Suprapubic skin (tissue), 4 donors: ENCODE measurements at regions not wholly inside any gene's neighbourhood (a gene's known extent, or its start where the extent isn't known, plus 50 kb on each side); places are given as distances from the start of the nearest gene placed in this dataset.

Source experiments
- DNase-seq, 2 donors: peaks; one replicate each; pipeline ENCODE4 v3.0.0-alpha.2; 2019; ENCODE audit warnings: low spot score in 2 of 2
- H3K27ac ChIP-seq: fragments of 200-600 bp; sonication (generic); one replicate; pipeline ENCODE4 v1.5.1; 2019
- H3K27me3 ChIP-seq: fragments of 200-600 bp; sonication (generic); one replicate; pipeline ENCODE4 v1.5.1; 2019
- H3K36me3 ChIP-seq: fragments of 200-600 bp; sonication (generic); one replicate; pipeline ENCODE4 v1.5.1; 2019
- H3K4me1 ChIP-seq: fragments of 200-600 bp; sonication (generic); one replicate; pipeline ENCODE4 v1.5.1; 2019
- H3K4me3 ChIP-seq: fragments of 200-600 bp; sonication (generic); one replicate; pipeline ENCODE4 v1.5.1; 2019; ENCODE audit warnings: mild to moderate bottlenecking
- H3K9me3 ChIP-seq: fragments of 200-600 bp; sonication (generic); one replicate; pipeline ENCODE4 v1.5.1; 2019
- EP300 ChIP-seq: sonication (generic); formaldehyde crosslinking; IDR thresholded peaks from one replicate; pipeline ENCODE4 v1.6.1; 2017; ENCODE audit warnings: antibody characterized with exemption
- POLR2A ChIP-seq, 2 donors: fragments of 450-650 bp; IDR thresholded peaks; one replicate each; pipeline ENCODE4 v1.6.1; 2017; ENCODE audit warnings: antibody characterized with exemption in 2 of 2, mild to moderate bottlenecking in 2 of 2, moderate library complexity in 2 of 2
- POLR2AphosphoS5 ChIP-seq, 3 donors: sonication (generic); formaldehyde crosslinking; IDR thresholded peaks; one replicate each; pipeline ENCODE4 v1.6.1; 2017; ENCODE audit warnings: antibody characterized with exemption in 3 of 3
- WGBS: methylation state at CpG from one replicate; pipeline ENCODE4 v1.1.5; 2018; 5-methylcytosine and 5-hydroxymethylcytosine counted together
- TF ChIP-seq, protein P1 (sequence below), 2 donors: fragments of 200-600 bp in 1 of 2; fragments of 450-650 bp in 1 of 2; sonication (generic) in 1 of 2; IDR thresholded peaks; one replicate each; pipeline ENCODE4 v1.5.1; 2016 to 2019; ENCODE audit warnings: antibody characterized with exemption in 2 of 2, mild to moderate bottlenecking in 1 of 2, moderate library complexity in 1 of 2

DNA sequence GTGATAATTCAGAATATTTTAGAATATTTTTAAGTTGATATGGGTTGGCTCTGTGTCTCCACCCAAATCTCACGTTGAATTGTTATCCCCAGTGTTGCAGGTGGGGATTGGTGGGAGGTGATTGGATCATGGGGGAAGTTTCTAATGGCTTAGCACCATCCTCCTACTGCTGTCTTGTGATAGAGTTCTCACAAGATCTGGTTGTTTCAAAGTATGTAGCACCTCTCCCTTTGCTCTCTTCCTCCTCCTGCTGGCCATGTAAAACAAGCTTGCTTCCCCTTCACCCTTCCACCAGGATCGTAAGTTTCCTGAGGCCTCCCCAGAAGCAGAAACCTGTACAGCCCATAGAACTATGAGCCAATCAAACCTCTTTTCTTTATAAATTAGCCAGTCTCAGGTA, 214.6 kb upstream of the C9orf72 start:
- Histone ChIP-seq H3K4me1 (no peaks in the 10 kb centered on the region), H3K36me3 (no peaks in the 10 kb centered on the region), H3K27me3 (no peaks in the 10 kb centered on the region), H3K27ac (no peak overlapping the region), H3K4me3 (no peak overlapping the region), H3K9me3 (no peaks in the 10 kb centered on the region)
- TF ChIP-seq, protein P1, sequence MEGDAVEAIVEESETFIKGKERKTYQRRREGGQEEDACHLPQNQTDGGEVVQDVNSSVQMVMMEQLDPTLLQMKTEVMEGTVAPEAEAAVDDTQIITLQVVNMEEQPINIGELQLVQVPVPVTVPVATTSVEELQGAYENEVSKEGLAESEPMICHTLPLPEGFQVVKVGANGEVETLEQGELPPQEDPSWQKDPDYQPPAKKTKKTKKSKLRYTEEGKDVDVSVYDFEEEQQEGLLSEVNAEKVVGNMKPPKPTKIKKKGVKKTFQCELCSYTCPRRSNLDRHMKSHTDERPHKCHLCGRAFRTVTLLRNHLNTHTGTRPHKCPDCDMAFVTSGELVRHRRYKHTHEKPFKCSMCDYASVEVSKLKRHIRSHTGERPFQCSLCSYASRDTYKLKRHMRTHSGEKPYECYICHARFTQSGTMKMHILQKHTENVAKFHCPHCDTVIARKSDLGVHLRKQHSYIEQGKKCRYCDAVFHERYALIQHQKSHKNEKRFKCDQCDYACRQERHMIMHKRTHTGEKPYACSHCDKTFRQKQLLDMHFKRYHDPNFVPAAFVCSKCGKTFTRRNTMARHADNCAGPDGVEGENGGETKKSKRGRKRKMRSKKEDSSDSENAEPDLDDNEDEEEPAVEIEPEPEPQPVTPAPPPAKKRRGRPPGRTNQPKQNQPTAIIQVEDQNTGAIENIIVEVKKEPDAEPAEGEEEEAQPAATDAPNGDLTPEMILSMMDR (IDR thresholded peaks at IDR 0.05) = no peak
- TF ChIP-seq EP300 (no peak), POLR2A (IDR thresholded peaks at IDR 0.05) (no peak), POLR2AphosphoS5 (IDR thresholded peaks at IDR 0.05) (no peak)
- no peak for DNase-seq
- 60% methylated on average over 2 of the region's 2 CpGs for WGBS

DNA sequence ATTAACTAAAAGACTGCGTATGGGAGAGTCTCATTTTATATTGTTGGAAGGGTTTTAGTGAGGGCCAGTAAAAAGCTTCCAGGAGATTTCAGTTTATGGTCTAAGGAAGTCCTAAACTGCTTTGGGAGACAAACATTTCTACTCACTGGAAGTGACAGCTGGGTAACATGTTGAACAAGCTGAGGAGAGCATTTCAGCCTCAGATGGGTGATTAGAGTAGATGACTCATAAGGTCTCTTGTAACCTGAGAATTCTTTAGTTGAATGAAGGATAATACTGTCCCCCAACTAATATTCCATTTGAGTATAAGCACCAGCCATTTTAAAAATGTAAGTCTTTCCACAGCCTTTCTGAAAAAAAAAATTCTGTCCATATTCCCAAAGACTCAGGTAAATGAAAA, 218.0 kb upstream of the C9orf72 start:
- TF ChIP-seq EP300 (no peak), POLR2A (IDR thresholded peaks at IDR 0.05) (no peak), POLR2AphosphoS5 (IDR thresholded peaks at IDR 0.05) (no peak)
- TF ChIP-seq, protein P1 (IDR thresholded peaks at IDR 0.05) = no peak
- Histone ChIP-seq H3K36me3 (no peaks in the 10 kb centered on the region), H3K27me3 (no peaks in the 10 kb centered on the region), H3K4me3 (no peak overlapping the region), H3K4me1 (no peaks in the 10 kb centered on the region), H3K27ac (no peak overlapping the region), H3K9me3 (no peaks in the 10 kb centered on the region)
- DNase-seq = no peak
- 72% methylated on average over 1 of the region's 1 CpG for WGBS

- Histone ChIP-seq H3K27ac (no peak overlapping the region), H3K9me3 (no peaks in the 10 kb centered on the region), H3K4me3 (no peak overlapping the region), H3K27me3 (no peaks in the 10 kb centered on the region), H3K36me3 (no peaks in the 10 kb centered on the region), H3K4me1 (no peaks in the 10 kb centered on the region)
- TF ChIP-seq POLR2AphosphoS5 (IDR thresholded peaks at IDR 0.05) (no peak), EP300 (no peak), POLR2A (IDR thresholded peaks at IDR 0.05) (no peak)
- TF ChIP-seq, protein P1 (IDR thresholded peaks at IDR 0.05) = no peak
- WGBS = 75% methylated on average over 2 of the region's 2 CpGs
- DNase-seq = no peak
These were observed 219.8 kb upstream of the C9orf72 start for GRCh38 chr9:27792971-27793689.

GRCh38 chr9:27799326-27799725, 226.0 kb upstream of the C9orf72 start:
- DNase-seq = no peak

DNA sequence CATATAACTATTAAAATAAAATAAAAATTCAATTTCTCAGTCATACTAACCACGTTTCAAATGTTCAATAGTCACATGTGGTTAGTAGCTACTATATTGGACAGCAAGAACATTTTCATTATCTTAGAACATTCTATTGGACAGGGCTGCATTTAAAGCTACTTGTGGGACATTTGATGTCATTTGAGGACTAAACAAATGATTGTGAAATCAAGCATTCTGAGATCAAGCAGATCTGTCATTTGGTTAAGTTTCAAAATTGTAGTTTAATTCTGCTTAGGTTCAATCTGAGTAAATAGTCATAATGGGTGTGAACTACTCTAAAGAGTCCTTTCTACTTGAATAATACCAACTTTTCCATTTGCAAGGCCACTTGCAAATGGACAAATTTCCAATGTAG, 226.9 kb upstream of the C9orf72 start:
- no peaks in the 10 kb centered on the region for H3K9me3 ChIP-seq
- H3K4me1 ChIP-seq = no peaks in the 10 kb centered on the region
- H3K27me3 ChIP-seq = no peaks in the 10 kb centered on the region
- no peak for DNase-seq
- TF ChIP-seq POLR2AphosphoS5 (IDR thresholded peaks at IDR 0.05) = no peak
- TF ChIP-seq POLR2A (IDR thresholded peaks at IDR 0.05) = no peak
- H3K27ac ChIP-seq = no peak overlapping the region
- WGBS = 23% methylated on average over 1 of the region's 1 CpG
- no peak overlapping the region for H3K4me3 ChIP-seq
- no peaks in the 10 kb centered on the region for H3K36me3 ChIP-seq

More at GRCh38 chr9:27799326-27799725, 226.0 kb upstream of the C9orf72 start:
- no peak overlapping the region for H3K27ac ChIP-seq
- H3K27me3 ChIP-seq = no peaks in the 10 kb centered on the region
- no peaks in the 10 kb centered on the region for H3K9me3 ChIP-seq
- H3K4me3 ChIP-seq = no peak overlapping the region
- no peak for TF ChIP-seq POLR2AphosphoS5 (IDR thresholded peaks at IDR 0.05)
- TF ChIP-seq, protein P1 (IDR thresholded peaks at IDR 0.05) = no peak
- no peak for TF ChIP-seq POLR2A (IDR thresholded peaks at IDR 0.05)
- no peak for TF ChIP-seq EP300
- H3K36me3 ChIP-seq = no peaks in the 10 kb centered on the region
- no peaks in the 10 kb centered on the region for H3K4me1 ChIP-seq
- 61% methylated on average over 1 of the region's 1 CpG for WGBS
